Fibroblast of lung (primary cell): ENCODE measurements at regions not wholly inside any gene's neighbourhood (a gene's known extent, or its start where the extent isn't known, plus 50 kb on each side); places are given as distances from the start of the nearest gene placed in this dataset.
A peak's percentile ranks its signal among the peaks of the same experiment; 100 is the strongest.

Experiments
- DNase-seq, 2 donors: peaks; one replicate each; pipeline versions ENCODE4 v3.0.0 to v3.0.0-alpha.2; 2010; ENCODE audit warnings: low read depth in 2 of 2
- H2AFZ ChIP-seq: 2 replicates; pipeline ENCODE4 v1.5.1; 2012; ENCODE audit warnings: low read length, control low read depth, inconsistent platforms
- H3K27ac ChIP-seq: 2 replicates; pipeline ENCODE4 v1.5.1; 2011; ENCODE audit warnings: low read length, control low read depth; ENCODE audit not compliant: insufficient read depth
- H3K27me3 ChIP-seq: 2 replicates; pipeline ENCODE4 v1.5.1; 2011; ENCODE audit warnings: mild to moderate bottlenecking, low read length; ENCODE audit not compliant: control insufficient read depth, insufficient read depth
- H3K36me3 ChIP-seq: 2 replicates; pipeline ENCODE4 v1.5.1; 2011; ENCODE audit warnings: low read length; ENCODE audit not compliant: control insufficient read depth, insufficient read depth
- H3K4me1 ChIP-seq: 2 replicates; pipeline ENCODE4 v1.5.1; 2011; ENCODE audit warnings: low read length; ENCODE audit not compliant: control insufficient read depth, insufficient read depth; ENCODE audit errors: extremely low read depth
- H3K4me2 ChIP-seq: 2 replicates; pipeline ENCODE4 v1.5.1; 2011; ENCODE audit warnings: low read length, control low read depth; ENCODE audit not compliant: insufficient read depth; ENCODE audit errors: extremely low read depth
- H3K4me3 ChIP-seq, 4 experiments: fragments of 200-600 bp in 1 of 4; sonication (generic) in 1 of 4; replicated peaks in 1 of 4; 2 replicates each; pipeline ENCODE4 v1.5.1; 2011 to 2016; ENCODE audit warnings: low read length in 4 of 4, low read depth in 3 of 4, mild to moderate bottlenecking in 3 of 4, control low read depth in 2 of 4, inconsistent platforms in 1 of 4, mixed read lengths in 1 of 4; ENCODE audit not compliant: insufficient read depth in 1 of 4; ENCODE audit errors: control extremely low read depth in 1 of 4
- H3K79me2 ChIP-seq: 2 replicates; pipeline ENCODE4 v1.5.1; 2012; ENCODE audit warnings: mild to moderate bottlenecking, low read length, inconsistent platforms; ENCODE audit not compliant: control insufficient read depth, insufficient read depth
- H3K9ac ChIP-seq: 2 replicates; pipeline ENCODE4 v1.5.1; 2011; ENCODE audit warnings: mild to moderate bottlenecking, low read length, control low read depth; ENCODE audit not compliant: insufficient read depth
- H3K9me3 ChIP-seq: 2 replicates; pipeline ENCODE4 v1.5.1; 2012; ENCODE audit warnings: low read depth, low read length; ENCODE audit not compliant: control insufficient read depth, insufficient read depth
- H4K20me1 ChIP-seq: 2 replicates; pipeline ENCODE4 v1.5.1; 2011; ENCODE audit warnings: low read length; ENCODE audit not compliant: control insufficient read depth, insufficient read depth; ENCODE audit errors: extremely low read depth
- CTCF ChIP-seq, 2 donors: IDR thresholded peaks in 1 of 2; conservative IDR thresholded peaks in 1 of 2; 1 replicate in 1 of 2; 2 replicates in 1 of 2; pipeline ENCODE4 v1.5.1; 2011 to 2012; ENCODE audit warnings: low read length in 2 of 2, control low read depth in 1 of 2, inconsistent platforms in 1 of 2, low read depth in 1 of 2, mild to moderate bottlenecking in 1 of 2
- EZH2 ChIP-seq: IDR thresholded peaks from 2 replicates; pipeline ENCODE4 v1.5.1; 2012; ENCODE audit warnings: low read length, control low read depth, mild to moderate bottlenecking; ENCODE audit errors: missing control alignments

- Histone ChIP-seq H2AFZ (no peak overlapping the region), H3K79me2 (no peaks in the 10 kb centered on the region), H3K27me3 (no peaks in the 10 kb centered on the region), H3K4me1 (peaks cover 11% of the 10 kb centered on the region), H3K4me2 (peak overlapping the region; percentile 33), H3K27ac (no peak overlapping the region), H4K20me1 (no peaks in the 10 kb centered on the region), H3K36me3 (no peaks in the 10 kb centered on the region), H3K9me3 (no peaks in the 10 kb centered on the region), H3K9ac (no peak overlapping the region), H3K4me3 (no peak overlapping the region)
- peak; percentile 18 to 94 for DNase-seq
- TF ChIP-seq CTCF (conservative IDR thresholded peaks at IDR 0.05 in 1 of 2, IDR thresholded peaks at IDR 0.05 in 1 of 2; ENCODE audit: low read depth in 1 of 2, low read length in 2 of 2) (no peak), EZH2 (no peak)
Measured at GRCh38 chr2:18829251-18829902, 240.0 kb upstream of the NT5C1B start.

GRCh38 chr2:18828296-18828695, 238.9 kb upstream of the NT5C1B start:
- Histone ChIP-seq H3K4me2 (no peak overlapping the region), H3K4me1 (peaks cover 3% of the 10 kb centered on the region), H3K9ac (no peak overlapping the region), H3K27ac (no peak overlapping the region), H3K79me2 (no peaks in the 10 kb centered on the region), H3K36me3 (no peaks in the 10 kb centered on the region), H4K20me1 (no peaks in the 10 kb centered on the region), H2AFZ (no peak overlapping the region), H3K9me3 (no peaks in the 10 kb centered on the region), H3K4me3 (no peak overlapping the region), H3K27me3 (no peaks in the 10 kb centered on the region)
- no peak for TF ChIP-seq CTCF (conservative IDR thresholded peaks at IDR 0.05 in 1 of 2, IDR thresholded peaks at IDR 0.05 in 1 of 2; ENCODE audit: low read depth in 1 of 2, low read length in 2 of 2)
- no peak for DNase-seq

- TF ChIP-seq CTCF (conservative IDR thresholded peaks at IDR 0.05 in 1 of 2, IDR thresholded peaks at IDR 0.05 in 1 of 2; ENCODE audit: low read depth in 1 of 2, low read length in 2 of 2) = no peak
- TF ChIP-seq EZH2 = no peak
- no peaks in the 10 kb centered on the region for H3K27me3 ChIP-seq
- no peak overlapping the region for H3K4me2 ChIP-seq
- H2AFZ ChIP-seq = no peak overlapping the region
- H3K36me3 ChIP-seq = no peaks in the 10 kb centered on the region
- H3K79me2 ChIP-seq = no peaks in the 10 kb centered on the region
- no peak overlapping the region for H3K4me3 ChIP-seq
- no peak overlapping the region for H3K27ac ChIP-seq
- no peak overlapping the region for H3K9ac ChIP-seq
- H3K4me1 ChIP-seq = peaks cover 3% of the 10 kb centered on the region
- H3K9me3 ChIP-seq = no peaks in the 10 kb centered on the region
- DNase-seq = no peak
- H4K20me1 ChIP-seq = no peaks in the 10 kb centered on the region
Measured at GRCh38 chr2:18825838-18826237, 236.5 kb upstream of the NT5C1B start.
